ENCODE measurements at regions not wholly inside any gene's neighbourhood (a gene's known extent, or its start where the extent isn't known, plus 50 kb on each side); places are given as distances from the start of the nearest gene placed in this dataset.
"Not testable (repeated sequence)": the region's sequence is repeated elsewhere in the genome, so short reads cannot be mapped to it uniquely, and the experiment has no call there.

- DNase-seq, result no peak
Measured at GRCh38 chr14:97033556-97034081, 236.4 kb downstream of the VRK1 start.

GRCh38 chr14:97036086-97036852 lies 239.1 kb downstream of the VRK1 start:
- no peak for DNase-seq

- no peak for DNase-seq
Measured at GRCh38 chr14:97039717-97040363, 242.7 kb downstream of the VRK1 start.

GRCh38 chr14:97046967-97047366 lies 249.8 kb downstream of the VRK1 start:
- DNase-seq, result no peak

- DNase-seq, result no peak
Measured at GRCh38 chr14:97052001-97052400, 254.8 kb downstream of the VRK1 start.

GRCh38 chr14:97053941-97054340 lies 256.8 kb downstream of the VRK1 start:
- DNase-seq, result no peak

- no peak for DNase-seq
Measured at GRCh38 chr14:97055355-97055754, 258.2 kb downstream of the VRK1 start.

- peak; percentile 19 for DNase-seq
Measured at GRCh38 chr14:97056086-97056485, 258.9 kb downstream of the VRK1 start.

- DNase-seq, result no peak
Measured at GRCh38 chr14:97057238-97058073, 260.3 kb downstream of the VRK1 start.

GRCh38 chr14:97058074-97058467 lies 260.9 kb downstream of the VRK1 start:
- no peak for DNase-seq

GRCh38 chr14:97058589-97058988 lies 261.4 kb downstream of the VRK1 start:
- no peak for DNase-seq

GRCh38 chr14:97061198-97061597 lies 264.0 kb downstream of the VRK1 start:
- no peak for DNase-seq

GRCh38 chr14:97061714-97062113 lies 264.5 kb downstream of the VRK1 start:
- DNase-seq, result no peak

- no peak for DNase-seq
Measured at GRCh38 chr14:97065305-97066067, 268.3 kb downstream of the VRK1 start.

GRCh38 chr14:97066068-97066899 lies 269.1 kb downstream of the VRK1 start:
- DNase-seq, result no peak

- DNase-seq, result not testable (repeated sequence)
Measured at GRCh38 chr14:97068293-97068692, 271.1 kb downstream of the VRK1 start.

- no peak for DNase-seq
Measured at GRCh38 chr14:97070259-97070658, 273.1 kb downstream of the VRK1 start.

- DNase-seq, result no peak
Measured at GRCh38 chr14:97071177-97071576, 274.0 kb downstream of the VRK1 start.

GRCh38 chr14:97073622-97074021 lies 276.4 kb downstream of the VRK1 start:
- no peak for DNase-seq

- DNase-seq, result no peak
Measured at GRCh38 chr14:97074456-97074855, 277.3 kb downstream of the VRK1 start.

GRCh38 chr14:97074856-97075255 lies 277.7 kb downstream of the VRK1 start:
- DNase-seq, result peak; percentile 71

- peak; percentile 95 for DNase-seq
Measured at GRCh38 chr14:97077253-97077653, 280.1 kb downstream of the VRK1 start.
